ENCODE measurements at regions not wholly inside any gene's neighbourhood (a gene's known extent, or its start where the extent isn't known, plus 50 kb on each side); places are given as distances from the start of the nearest gene placed in this dataset.

DNA sequence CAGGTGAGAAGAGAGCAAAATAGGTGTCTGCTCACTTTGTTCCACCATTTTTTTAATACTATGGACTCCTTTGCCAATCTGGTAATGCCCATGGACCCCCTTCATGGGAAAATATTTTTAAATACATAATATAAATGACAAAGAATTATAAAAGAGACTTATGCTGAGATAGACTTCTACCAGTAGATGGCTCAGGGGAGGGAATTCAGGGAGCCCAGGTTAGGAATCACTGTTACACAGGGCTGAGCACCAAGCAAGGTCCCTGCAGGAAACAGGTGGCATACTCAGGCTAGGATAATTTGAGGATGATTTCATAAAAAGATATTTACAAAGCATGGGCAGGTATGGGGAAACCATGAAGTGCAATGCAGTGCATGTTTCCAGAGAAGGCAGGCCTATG, 525.9 kb downstream of the FGF9 start:
- TF ChIP-seq POLR2AphosphoS5 (IDR thresholded peaks at IDR 0.05; ENCODE audit: low read depth, low read length): no peak

DNA sequence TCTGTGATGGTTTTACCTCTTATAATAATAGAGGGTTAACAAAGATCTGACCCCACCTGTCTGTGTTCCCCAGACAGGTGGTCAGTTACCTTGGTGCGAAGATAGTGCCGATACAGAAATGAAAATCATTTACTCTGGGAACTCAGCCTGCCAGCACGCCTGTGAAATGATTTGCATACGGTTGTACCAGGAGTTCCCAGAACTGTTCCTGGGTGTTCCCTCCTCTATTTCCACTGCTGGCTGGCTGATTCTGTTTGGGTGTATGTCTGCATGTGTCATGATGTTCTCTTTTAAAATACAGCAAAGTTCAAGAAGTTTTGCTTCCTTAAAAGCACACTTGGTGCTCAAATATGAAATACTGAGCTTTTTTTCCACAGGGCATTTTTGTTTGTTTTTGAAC, 527.1 kb downstream of the FGF9 start:
- TF ChIP-seq TAF1 (IDR thresholded peaks at IDR 0.05; ENCODE audit: borderline replicate concordance, insufficient read depth, low read length) (no peak), FOXP2 (optimal IDR thresholded peaks at IDR 0.05; ENCODE audit: borderline replicate concordance, extremely low read depth, extremely low read length, insufficient read depth) (no peak), SIN3A (IDR thresholded peaks at IDR 0.05; ENCODE audit: borderline replicate concordance, insufficient read depth, low read length) (no peak), POLR2AphosphoS5 (IDR thresholded peaks at IDR 0.05; ENCODE audit: low read depth, low read length) (no peak)
- TF ChIP-seq, protein P1, sequence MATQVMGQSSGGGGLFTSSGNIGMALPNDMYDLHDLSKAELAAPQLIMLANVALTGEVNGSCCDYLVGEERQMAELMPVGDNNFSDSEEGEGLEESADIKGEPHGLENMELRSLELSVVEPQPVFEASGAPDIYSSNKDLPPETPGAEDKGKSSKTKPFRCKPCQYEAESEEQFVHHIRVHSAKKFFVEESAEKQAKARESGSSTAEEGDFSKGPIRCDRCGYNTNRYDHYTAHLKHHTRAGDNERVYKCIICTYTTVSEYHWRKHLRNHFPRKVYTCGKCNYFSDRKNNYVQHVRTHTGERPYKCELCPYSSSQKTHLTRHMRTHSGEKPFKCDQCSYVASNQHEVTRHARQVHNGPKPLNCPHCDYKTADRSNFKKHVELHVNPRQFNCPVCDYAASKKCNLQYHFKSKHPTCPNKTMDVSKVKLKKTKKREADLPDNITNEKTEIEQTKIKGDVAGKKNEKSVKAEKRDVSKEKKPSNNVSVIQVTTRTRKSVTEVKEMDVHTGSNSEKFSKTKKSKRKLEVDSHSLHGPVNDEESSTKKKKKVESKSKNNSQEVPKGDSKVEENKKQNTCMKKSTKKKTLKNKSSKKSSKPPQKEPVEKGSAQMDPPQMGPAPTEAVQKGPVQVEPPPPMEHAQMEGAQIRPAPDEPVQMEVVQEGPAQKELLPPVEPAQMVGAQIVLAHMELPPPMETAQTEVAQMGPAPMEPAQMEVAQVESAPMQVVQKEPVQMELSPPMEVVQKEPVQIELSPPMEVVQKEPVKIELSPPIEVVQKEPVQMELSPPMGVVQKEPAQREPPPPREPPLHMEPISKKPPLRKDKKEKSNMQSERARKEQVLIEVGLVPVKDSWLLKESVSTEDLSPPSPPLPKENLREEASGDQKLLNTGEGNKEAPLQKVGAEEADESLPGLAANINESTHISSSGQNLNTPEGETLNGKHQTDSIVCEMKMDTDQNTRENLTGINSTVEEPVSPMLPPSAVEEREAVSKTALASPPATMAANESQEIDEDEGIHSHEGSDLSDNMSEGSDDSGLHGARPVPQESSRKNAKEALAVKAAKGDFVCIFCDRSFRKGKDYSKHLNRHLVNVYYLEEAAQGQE (IDR thresholded peaks at IDR 0.05; ENCODE audit: insufficient read depth in 1 of 2, low read depth in 2 of 2, low read length in 2 of 2): no peak

DNA sequence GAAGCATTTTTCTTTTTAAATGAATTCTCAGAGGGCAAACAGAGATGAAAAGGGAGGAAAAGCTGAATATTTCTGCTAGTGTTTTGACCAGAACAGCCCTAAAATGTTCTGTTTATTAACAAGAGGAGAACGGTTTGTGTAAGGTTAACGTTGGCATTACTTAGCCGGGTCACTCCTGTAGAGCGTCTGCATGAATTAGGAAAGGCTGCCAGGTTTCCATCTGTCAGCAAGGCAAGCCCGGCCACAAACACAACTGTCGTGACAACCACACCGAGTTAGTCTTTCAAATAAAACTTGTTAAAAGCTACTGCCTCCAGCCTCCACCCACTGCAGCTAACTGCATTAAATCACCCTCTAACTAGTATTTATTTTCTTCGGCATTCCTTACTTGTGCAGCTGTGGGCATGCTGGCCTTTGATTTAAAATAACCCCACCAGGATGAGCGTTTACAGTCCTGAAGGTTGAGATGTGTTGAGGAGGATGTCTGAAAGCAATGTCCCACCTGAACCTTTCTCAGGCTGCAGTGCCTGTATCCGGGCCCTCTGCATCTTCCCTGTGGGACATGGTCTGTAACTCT, 527.9 kb downstream of the FGF9 start:
- TF ChIP-seq SIN3A (IDR thresholded peaks at IDR 0.05; ENCODE audit: borderline replicate concordance, insufficient read depth, low read length): no peak
- TF ChIP-seq, protein P1 (IDR thresholded peaks at IDR 0.05; ENCODE audit: insufficient read depth in 1 of 2, low read depth in 2 of 2, low read length in 2 of 2): no peak
- no peak for TF ChIP-seq TAF1 (IDR thresholded peaks at IDR 0.05; ENCODE audit: borderline replicate concordance, insufficient read depth, low read length)
- no peak for TF ChIP-seq POLR2AphosphoS5 (IDR thresholded peaks at IDR 0.05; ENCODE audit: low read depth, low read length)
- no peak for TF ChIP-seq FOXP2 (optimal IDR thresholded peaks at IDR 0.05; ENCODE audit: borderline replicate concordance, extremely low read depth, extremely low read length, insufficient read depth)

DNA sequence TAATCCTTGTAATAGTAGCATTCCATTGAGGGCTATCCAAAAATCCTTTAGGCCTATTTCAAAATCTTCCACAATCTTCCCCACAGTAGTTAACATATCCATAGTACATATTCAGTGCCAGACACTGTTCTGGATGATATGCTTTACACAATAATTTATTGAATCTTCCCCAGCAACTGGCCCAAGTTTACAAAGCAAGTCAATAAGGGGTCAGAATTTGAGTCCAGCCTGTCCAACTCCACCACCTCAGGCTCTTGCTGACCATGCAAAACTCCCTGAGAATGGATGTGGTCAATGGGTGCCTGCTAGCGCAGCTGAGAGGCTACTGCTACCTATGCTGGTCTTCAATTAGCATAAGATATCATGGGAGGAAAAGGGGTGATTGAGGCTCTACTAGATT, 529.6 kb downstream of the FGF9 start:
- no peak for TF ChIP-seq TAF1 (IDR thresholded peaks at IDR 0.05; ENCODE audit: borderline replicate concordance, insufficient read depth, low read length)
- TF ChIP-seq SIN3A (IDR thresholded peaks at IDR 0.05; ENCODE audit: borderline replicate concordance, insufficient read depth, low read length): no peak
- no peak for TF ChIP-seq POLR2AphosphoS5 (IDR thresholded peaks at IDR 0.05; ENCODE audit: low read depth, low read length)
- TF ChIP-seq, protein P1 (IDR thresholded peaks at IDR 0.05; ENCODE audit: insufficient read depth in 1 of 2, low read depth in 2 of 2, low read length in 2 of 2): no peak
- TF ChIP-seq FOXP2 (optimal IDR thresholded peaks at IDR 0.05; ENCODE audit: borderline replicate concordance, extremely low read depth, extremely low read length, insufficient read depth): no peak

DNA sequence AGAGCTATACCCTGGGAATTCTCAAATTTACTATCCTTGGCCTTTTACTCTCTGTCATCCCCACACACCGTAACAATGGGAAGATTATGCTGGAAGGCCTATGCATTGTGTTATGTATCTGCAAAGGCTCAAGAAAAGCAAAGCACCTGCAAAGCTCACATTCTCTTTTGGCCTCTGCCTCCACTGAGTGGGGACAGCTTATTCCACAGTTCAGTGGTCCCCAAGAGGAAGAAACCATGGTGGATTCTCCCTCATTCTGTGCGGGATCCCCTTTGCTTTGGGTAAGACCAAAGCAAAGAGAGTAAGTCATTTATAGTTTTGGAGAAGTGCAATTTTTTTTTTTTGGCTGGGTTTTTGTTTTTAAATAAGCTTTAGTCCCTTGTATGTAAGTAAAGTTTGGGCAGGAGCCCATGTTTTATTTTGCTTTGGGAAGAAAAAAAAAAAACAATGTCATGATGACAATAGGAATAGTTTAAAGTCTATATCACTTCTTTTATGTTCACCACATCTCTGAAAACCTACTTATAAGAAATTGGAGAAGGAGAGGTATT, 530.6 kb downstream of the FGF9 start:
- TF ChIP-seq TAF1 (IDR thresholded peaks at IDR 0.05; ENCODE audit: borderline replicate concordance, insufficient read depth, low read length) (no peak), SIN3A (IDR thresholded peaks at IDR 0.05; ENCODE audit: borderline replicate concordance, insufficient read depth, low read length) (no peak), FOXP2 (optimal IDR thresholded peaks at IDR 0.05; ENCODE audit: borderline replicate concordance, extremely low read depth, extremely low read length, insufficient read depth) (no peak), POLR2AphosphoS5 (IDR thresholded peaks at IDR 0.05; ENCODE audit: low read depth, low read length) (no peak)
- TF ChIP-seq, protein P1 (IDR thresholded peaks at IDR 0.05; ENCODE audit: insufficient read depth in 1 of 2, low read depth in 2 of 2, low read length in 2 of 2): no peak
